Thyroid gland (tissue), 4 donors: ENCODE measurements at regions not wholly inside any gene's neighbourhood (a gene's known extent, or its start where the extent isn't known, plus 50 kb on each side); places are given as distances from the start of the nearest gene placed in this dataset.

Source experiments
- DNase-seq, 2 donors: peaks; one replicate each; pipeline ENCODE4 v3.0.0-alpha.2; 2019
- H3K27ac ChIP-seq, 3 donors: fragments of 200-600 bp; sonication (generic); 1 replicate in 2 of 3; 2 replicates in 1 of 3; pipeline ENCODE4 v1.5.1; 2016 to 2019; ENCODE audit warnings: mild to moderate bottlenecking in 1 of 3, moderate library complexity in 1 of 3
- H3K27me3 ChIP-seq: fragments of 200-600 bp; sonication (generic); one replicate; pipeline ENCODE4 v1.5.1; 2019
- H3K36me3 ChIP-seq, 2 donors: fragments of 200-600 bp; sonication (generic); one replicate each; pipeline ENCODE4 v1.5.1; 2016 to 2019
- H3K4me1 ChIP-seq, 2 donors: fragments of 200-600 bp; sonication (generic); one replicate each; pipeline ENCODE4 v1.5.1; 2017 to 2019
- H3K4me3 ChIP-seq, 3 donors: fragments of 200-600 bp; sonication (generic); replicated peaks in 1 of 3; 1 replicate in 2 of 3; 2 replicates in 1 of 3; pipeline ENCODE4 v1.5.1; 2016; ENCODE audit warnings: mild to moderate bottlenecking in 1 of 3
- H3K9me3 ChIP-seq: fragments of 200-600 bp; sonication (generic); one replicate; pipeline ENCODE4 v1.5.1; 2017
- POLR2A ChIP-seq, 2 donors: fragments of 450-650 bp; IDR thresholded peaks; one replicate each; pipeline ENCODE4 v1.6.1; 2017; ENCODE audit warnings: antibody characterized with exemption in 2 of 2, mild to moderate bottlenecking in 2 of 2, moderate library complexity in 1 of 2
- WGBS, 2 donors: methylation state at CpG; one replicate each; pipeline ENCODE4 v1.1.5; 2017; 5-methylcytosine and 5-hydroxymethylcytosine counted together
- intact Hi-C: fragments of 100-400 bp; cut with DNase I; formaldehyde crosslinking; loops from one replicate; pipeline ENCODE4 v1.15.1; 2023
- TF ChIP-seq, protein P1 (sequence below), 6 experiments: fragments of 200-600 bp in 3 of 6; fragments of 450-650 bp in 3 of 6; sonication (generic) in 3 of 6; IDR thresholded peaks; one replicate each; pipeline ENCODE4 v1.5.1; 2016 to 2019; ENCODE audit warnings: antibody characterized with exemption in 6 of 6, mild to moderate bottlenecking in 2 of 6, inconsistent platforms in 1 of 6, moderate library complexity in 1 of 6

DNA sequence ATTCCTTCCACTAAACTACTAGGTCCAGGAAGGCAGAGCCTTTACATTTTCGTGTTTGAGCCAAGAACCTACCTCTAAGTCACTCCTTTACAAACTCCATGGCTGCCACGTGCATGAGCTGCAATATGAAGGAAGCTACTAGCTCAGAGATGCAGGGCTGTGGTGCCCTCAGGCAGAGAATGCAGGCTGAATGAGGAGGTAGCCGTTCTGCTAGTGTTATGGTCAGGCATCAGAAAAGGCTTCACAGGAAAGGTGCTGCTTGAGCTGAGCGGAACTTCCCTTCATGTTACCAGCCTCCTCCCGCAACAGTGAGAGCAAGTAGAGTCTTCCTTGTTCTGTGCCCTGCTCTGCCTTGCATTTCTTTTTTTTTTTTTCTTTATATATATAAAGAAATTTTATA, 148.3 kb upstream of the PACRGL start:
- WGBS, 2 donors, result 84 to 87% methylated on average over 5 of the region's 5 CpGs
- Histone ChIP-seq H3K9me3 (no peaks in the 10 kb centered on the region), H3K27ac (no peak overlapping the region), H3K4me1 (no peaks in the 10 kb centered on the region), H3K36me3 (peaks cover 0 to 4% of the 10 kb centered on the region in 2 donors), H3K27me3 (no peaks in the 10 kb centered on the region), H3K4me3 (no peak overlapping the region)
- DNase-seq, result no peak
- intact Hi-C loops, result no loop called here
- no peak for TF ChIP-seq POLR2A (IDR thresholded peaks at IDR 0.05)
- TF ChIP-seq, protein P1, sequence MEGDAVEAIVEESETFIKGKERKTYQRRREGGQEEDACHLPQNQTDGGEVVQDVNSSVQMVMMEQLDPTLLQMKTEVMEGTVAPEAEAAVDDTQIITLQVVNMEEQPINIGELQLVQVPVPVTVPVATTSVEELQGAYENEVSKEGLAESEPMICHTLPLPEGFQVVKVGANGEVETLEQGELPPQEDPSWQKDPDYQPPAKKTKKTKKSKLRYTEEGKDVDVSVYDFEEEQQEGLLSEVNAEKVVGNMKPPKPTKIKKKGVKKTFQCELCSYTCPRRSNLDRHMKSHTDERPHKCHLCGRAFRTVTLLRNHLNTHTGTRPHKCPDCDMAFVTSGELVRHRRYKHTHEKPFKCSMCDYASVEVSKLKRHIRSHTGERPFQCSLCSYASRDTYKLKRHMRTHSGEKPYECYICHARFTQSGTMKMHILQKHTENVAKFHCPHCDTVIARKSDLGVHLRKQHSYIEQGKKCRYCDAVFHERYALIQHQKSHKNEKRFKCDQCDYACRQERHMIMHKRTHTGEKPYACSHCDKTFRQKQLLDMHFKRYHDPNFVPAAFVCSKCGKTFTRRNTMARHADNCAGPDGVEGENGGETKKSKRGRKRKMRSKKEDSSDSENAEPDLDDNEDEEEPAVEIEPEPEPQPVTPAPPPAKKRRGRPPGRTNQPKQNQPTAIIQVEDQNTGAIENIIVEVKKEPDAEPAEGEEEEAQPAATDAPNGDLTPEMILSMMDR (IDR thresholded peaks at IDR 0.05), result no peak

DNA sequence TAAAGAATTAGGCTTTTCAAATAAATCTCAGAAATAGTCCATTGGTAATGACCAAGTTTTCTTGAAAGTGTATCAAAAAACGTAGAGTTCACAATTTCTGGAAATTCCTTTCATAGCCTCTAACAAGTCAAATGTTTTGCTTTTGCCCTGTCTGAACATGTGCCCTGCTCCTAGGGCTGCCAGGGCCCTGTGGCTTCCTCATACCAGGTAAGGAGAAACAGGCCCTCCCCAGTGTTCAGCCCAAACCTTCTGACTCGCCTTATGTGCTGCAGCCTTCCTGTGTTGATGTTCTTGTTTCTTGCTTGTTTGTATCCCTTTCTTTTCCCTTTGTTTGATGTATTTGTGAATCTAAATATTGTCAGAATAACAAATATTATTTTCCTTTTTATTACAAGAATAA, 146.1 kb upstream of the PACRGL start:
- Histone ChIP-seq H3K27ac (no peak overlapping the region), H3K27me3 (no peaks in the 10 kb centered on the region), H3K4me1 (no peaks in the 10 kb centered on the region), H3K9me3 (no peaks in the 10 kb centered on the region), H3K36me3 (peaks cover 0 to 4% of the 10 kb centered on the region in 2 donors), H3K4me3 (no peak overlapping the region)
- intact Hi-C loops, result no loop called here
- DNase-seq, result no peak
- TF ChIP-seq POLR2A (IDR thresholded peaks at IDR 0.05), result no peak
- TF ChIP-seq, protein P1 (IDR thresholded peaks at IDR 0.05), result no peak
- WGBS, 2 donors, result 91 to 92% methylated on average over 2 of the region's 2 CpGs

DNA sequence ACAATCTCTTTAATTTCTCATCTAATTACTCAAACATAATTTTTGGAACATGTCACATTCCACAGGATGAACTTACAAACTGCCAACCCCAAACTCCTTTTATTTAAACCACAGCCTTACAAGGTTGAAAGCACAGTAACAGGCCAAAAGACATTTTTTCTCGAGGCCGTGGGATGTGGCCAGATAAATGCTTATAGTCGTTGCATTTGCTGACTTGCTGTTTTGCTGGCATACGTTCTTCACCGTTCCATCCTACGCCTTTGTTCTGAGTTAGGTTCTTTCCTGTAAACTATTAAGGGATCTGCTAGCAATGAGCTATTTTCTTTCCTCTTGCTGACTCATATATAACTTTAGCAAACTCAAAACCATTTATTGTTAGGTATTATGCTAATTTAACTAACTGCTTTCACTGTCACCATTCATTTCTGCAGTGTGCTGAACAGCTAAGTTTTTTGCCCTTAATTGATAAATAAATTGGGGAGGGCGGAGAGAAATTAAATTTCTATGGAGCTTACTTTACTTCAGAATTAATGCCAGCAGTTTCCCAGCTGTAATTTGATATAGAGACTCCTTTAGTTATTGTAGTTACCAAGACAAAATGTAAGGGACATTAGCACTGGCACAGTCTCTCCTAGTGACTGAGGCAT, 135.1 kb upstream of the PACRGL start:
- no peaks in the 10 kb centered on the region for H3K9me3 ChIP-seq
- H3K4me3 ChIP-seq, result no peak overlapping the region
- intact Hi-C loops, result no loop called here
- H3K27ac ChIP-seq, result no peak overlapping the region
- TF ChIP-seq POLR2A (IDR thresholded peaks at IDR 0.05), result no peak
- TF ChIP-seq, protein P1 (IDR thresholded peaks at IDR 0.05), result no peak
- no peaks in the 10 kb centered on the region for H3K4me1 ChIP-seq
- 80 to 86% methylated on average over 7 of the region's 7 CpGs for WGBS, 2 donors
- no peaks in the 10 kb centered on the region for H3K36me3 ChIP-seq
- DNase-seq, result no peak
- H3K27me3 ChIP-seq, result no peaks in the 10 kb centered on the region

- H3K4me3 ChIP-seq, result no peak overlapping the region
- H3K27ac ChIP-seq, result no peak overlapping the region
- no peaks in the 10 kb centered on the region for H3K9me3 ChIP-seq
- 77 to 86% methylated on average over 2 of the region's 2 CpGs for WGBS, 2 donors
- intact Hi-C loops, result no loop called here
- H3K27me3 ChIP-seq, result no peaks in the 10 kb centered on the region
- no peaks in the 10 kb centered on the region for H3K36me3 ChIP-seq
- DNase-seq, result no peak
- no peak for TF ChIP-seq POLR2A (IDR thresholded peaks at IDR 0.05)
- TF ChIP-seq, protein P1 (IDR thresholded peaks at IDR 0.05), result no peak
- H3K4me1 ChIP-seq, result no peaks in the 10 kb centered on the region
Measured at GRCh38 chr4:20570981-20571715, 129.1 kb upstream of the PACRGL start.

DNA sequence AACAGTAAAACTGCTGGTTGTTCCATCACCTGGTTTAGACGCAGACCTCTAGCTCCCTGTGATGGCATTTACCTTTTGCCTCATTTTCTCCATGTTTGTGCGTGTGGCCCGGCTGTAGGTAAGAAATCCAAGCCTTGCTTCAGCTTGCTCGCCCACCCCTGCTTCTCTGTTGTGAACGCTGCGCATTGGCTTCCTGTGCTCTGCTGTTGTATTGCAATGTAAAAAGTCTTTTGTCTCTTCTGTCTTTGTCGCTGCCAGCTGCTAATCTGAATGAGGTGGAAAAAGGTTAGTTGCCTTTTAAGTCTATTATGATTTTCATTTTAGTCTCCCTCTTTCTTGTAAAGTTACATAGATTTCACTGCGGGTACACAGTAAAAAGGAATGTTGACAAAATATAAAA, 127.3 kb upstream of the PACRGL start:
- no peak overlapping the region for H3K27ac ChIP-seq
- no peaks in the 10 kb centered on the region for H3K9me3 ChIP-seq
- 91% methylated on average over 8 of the region's 8 CpGs for WGBS, 2 donors
- DNase-seq, result no peak
- no peak overlapping the region for H3K4me3 ChIP-seq
- no peaks in the 10 kb centered on the region for H3K27me3 ChIP-seq
- intact Hi-C loops, result no loop called here
- TF ChIP-seq, protein P1 (IDR thresholded peaks at IDR 0.05), result no peak
- no peak for TF ChIP-seq POLR2A (IDR thresholded peaks at IDR 0.05)
- no peaks in the 10 kb centered on the region for H3K36me3 ChIP-seq
- no peaks in the 10 kb centered on the region for H3K4me1 ChIP-seq
